ENCODE measurements at regions not wholly inside any gene's neighbourhood (a gene's known extent, or its start where the extent isn't known, plus 50 kb on each side); places are given as distances from the start of the nearest gene placed in this dataset.
"Not testable (repeated sequence)": the region's sequence is repeated elsewhere in the genome, so short reads cannot be mapped to it uniquely, and the experiment has no call there.

GRCh38 chrX:151042842-151043241 lies 59.7 kb downstream of the HMGB3 start:
- no peak for DNase-seq

- DNase-seq = not testable (repeated sequence)
Measured at GRCh38 chrX:151066373-151066772, 83.2 kb downstream of the HMGB3 start.

DNA sequence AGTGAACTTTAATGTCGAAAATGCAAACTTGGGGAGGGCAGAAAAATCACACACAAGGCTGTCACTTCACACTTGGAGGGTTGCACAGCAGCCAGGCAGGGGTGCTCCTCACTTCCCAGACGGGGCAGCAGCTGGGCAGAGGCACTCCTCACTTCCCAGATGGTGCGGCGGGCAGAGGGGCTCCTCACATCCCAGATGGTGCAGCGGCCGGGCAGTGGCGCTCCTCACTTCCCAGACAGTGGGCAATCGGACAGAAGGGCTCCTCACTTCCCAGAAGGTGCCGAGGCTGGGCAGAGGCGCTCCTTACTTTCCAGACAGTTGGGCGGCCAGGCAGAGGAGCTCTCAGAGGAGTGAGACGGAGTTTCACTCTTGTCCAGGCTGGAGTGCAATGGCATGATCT lies 90.6 kb downstream of the HMGB3 start:
- DNase-seq = no peak

DNA sequence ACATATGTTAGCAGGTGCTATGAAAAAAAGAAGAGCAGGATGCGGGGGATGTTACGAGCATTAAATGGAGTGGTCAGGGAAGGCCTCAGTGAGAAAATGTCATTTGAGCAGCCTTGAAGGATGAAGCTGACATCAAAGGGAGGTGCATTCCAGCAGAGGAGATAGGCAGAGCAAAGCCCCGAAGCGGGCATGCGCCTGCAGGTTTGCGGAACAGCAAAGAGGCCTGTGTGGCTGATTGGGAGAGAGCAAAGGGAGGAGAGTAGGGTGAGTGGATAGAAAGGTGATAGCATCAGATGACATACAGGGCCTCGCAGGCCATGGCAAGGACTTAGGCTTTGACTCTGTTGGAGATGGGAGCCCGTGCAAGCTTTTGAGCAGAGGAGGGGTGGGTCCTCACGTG lies 95.4 kb upstream of the GPR50 start:
- no peak for DNase-seq

DNA sequence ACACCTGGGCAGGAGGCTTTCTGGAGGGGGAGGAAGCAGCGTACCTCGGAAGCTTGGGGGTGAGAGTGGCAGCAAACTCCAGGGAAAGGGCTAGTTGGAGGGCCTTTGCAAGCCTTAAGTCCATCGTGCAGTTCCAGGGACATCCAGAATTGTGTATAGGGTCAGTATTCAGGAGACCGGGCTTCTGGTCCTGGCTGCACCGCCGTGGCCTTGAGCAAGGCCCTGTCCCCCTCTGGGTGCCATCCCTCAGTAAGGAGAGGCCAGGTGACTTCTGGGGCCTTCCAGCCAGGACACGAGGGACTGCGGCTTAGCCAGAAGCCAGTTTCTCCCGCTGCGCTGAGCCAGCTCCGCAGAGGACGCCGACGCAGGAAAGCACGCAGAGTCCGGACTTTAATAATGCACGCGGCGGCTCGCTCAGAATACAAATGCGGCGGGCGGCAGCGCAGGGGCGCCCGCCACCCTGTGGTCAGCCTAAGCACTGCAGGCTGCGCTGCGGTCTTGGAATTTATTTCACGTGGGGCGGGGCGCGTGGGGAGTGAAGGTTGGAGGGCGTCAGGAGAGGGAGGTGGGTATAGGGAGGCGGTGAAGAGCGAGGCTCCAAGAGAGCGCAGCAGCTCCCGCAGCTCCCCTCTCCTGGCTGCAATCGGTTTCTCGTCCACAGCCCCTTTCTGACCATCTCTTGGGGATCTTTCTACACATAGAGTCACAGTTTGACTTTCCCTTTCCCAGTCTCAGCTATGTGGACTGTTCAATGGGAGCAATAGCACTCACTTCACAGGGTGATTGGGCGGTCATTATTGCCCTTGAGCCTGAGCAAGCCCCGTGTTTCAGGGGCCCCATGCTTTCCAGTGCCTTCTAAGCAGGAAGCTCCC lies 94.1 kb upstream of the GPR50 start:
- peak; percentile 34 to 82 (median 49) for DNase-seq

DNA sequence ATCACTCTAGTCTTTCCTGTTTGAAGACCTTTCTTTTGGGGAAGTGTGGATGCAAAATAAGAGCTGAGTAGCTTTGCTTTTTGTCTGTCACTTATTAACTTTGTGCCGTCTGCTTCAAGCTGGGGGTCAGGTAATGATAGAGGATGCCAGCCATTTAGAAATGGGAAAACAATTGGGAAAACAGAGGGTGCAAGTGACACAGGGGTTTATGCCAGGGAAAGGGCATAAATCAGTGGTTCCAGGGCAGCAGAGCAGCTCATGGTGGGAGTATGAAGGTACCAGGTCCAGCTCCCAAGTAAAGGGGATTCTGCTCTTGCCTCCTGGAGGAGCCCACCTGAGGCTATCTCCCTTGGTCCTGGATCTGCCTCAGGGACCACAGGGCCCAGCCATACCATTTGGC lies 91.9 kb upstream of the GPR50 start:
- DNase-seq = no peak

GRCh38 chrX:151085207-151085606 lies 91.2 kb upstream of the GPR50 start:
- no peak for DNase-seq

DNA sequence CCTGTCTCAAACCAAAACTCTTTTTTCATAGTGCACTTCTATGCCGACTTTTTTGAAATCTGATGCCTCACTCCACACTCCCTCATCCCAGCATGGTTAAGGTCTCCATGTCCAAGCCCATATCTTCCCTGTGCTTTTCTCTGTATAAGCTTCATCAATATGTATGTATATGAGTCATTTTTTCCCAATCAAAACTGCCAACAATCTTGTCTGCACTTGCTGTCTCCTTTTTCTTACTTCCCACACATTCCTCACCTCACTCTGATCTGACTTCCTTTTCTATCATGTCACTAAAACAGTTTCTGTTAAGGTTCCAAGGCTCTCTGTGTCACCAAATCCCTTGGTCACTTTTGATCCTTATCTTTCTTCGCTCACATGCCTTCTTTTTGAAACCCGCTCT lies 88.2 kb upstream of the GPR50 start:
- no peak for DNase-seq

DNA sequence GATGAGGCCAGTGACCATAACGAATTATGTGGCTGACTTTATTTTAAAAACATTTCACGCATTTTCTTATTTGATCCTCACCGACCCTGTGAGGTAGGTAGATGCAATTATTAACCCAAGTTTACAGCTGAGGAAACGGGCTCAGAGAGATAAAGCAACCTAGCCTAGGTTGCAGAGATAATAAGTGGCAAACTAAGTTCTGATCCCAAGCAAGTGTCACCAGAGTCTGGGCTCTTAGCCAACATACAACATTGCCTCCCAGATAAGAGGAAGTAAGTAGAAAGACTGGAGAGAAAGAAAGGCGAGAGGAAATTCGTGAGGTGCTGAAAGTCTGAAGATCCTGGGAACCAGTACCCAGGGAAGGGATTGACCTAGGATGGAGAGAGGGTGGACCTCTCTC lies 77.4 kb upstream of the GPR50 start:
- no peak for DNase-seq

- no peak for DNase-seq
Measured at GRCh38 chrX:151100799-151101198, 75.6 kb upstream of the GPR50 start.

GRCh38 chrX:151113200-151113599 lies 63.2 kb upstream of the GPR50 start:
- not testable (repeated sequence) for DNase-seq

Measured in muscle of back (tissue), 3 donors.